Panc1 (cell line): ENCODE measurements at regions not wholly inside any gene's neighbourhood (a gene's known extent, or its start where the extent isn't known, plus 50 kb on each side); places are given as distances from the start of the nearest gene placed in this dataset.

Experiments used
- ATAC-seq: fragments of 200-7000 bp; cut with Tn5 transposase; 2 replicates; pipeline ENCODE4 v1.9.1; 2020; ENCODE audit warnings: mild to moderate bottlenecking, moderate library complexity
- BruUV-seq: library from RNA; stranded (reverse); fragments of 400-500 nt; replicated peaks from 2 replicates; lab custom pipeline; 2021; lab: Mats Ljungman, UMichigan
- CTCF ChIA-PET: fragments of 300-600 bp; sonication (Branson Sonifier 250); formaldehyde crosslinking; loops from one replicate; lab custom pipeline; 2022; ENCODE audit warnings: antibody characterized with exemption; lab: Charles Lee
- POLR2A ChIA-PET: fragments of 300-600 bp; sonication (Branson Sonifier 250); formaldehyde crosslinking; loops from one replicate; lab custom pipeline; 2022; ENCODE audit warnings: antibody characterized with exemption; lab: Charles Lee
- DNase-seq: peaks from one replicate; pipeline ENCODE4 v3.0.0-alpha.2; 2010; ENCODE audit warnings: low read depth, low spot score
- H3K27ac ChIP-seq: 2 replicates; pipeline ENCODE4 v1.5.1; 2011; ENCODE audit warnings: mild to moderate bottlenecking, low read length, inconsistent platforms
- H3K27me3 ChIP-seq: fragments of 200-500 bp; sonication (Bioruptor generic); 2 replicates; pipeline ENCODE4 v1.6.0; 2014; ENCODE audit warnings: low read length, inconsistent platforms; ENCODE audit not compliant: control insufficient read depth, insufficient read depth
- H3K36me3 ChIP-seq: fragments of 200-500 bp; sonication (Bioruptor generic); 2 replicates; pipeline ENCODE4 v1.5.1; 2014; ENCODE audit warnings: inconsistent platforms, mild to moderate bottlenecking, low read length, moderate library complexity; ENCODE audit not compliant: control insufficient read depth, insufficient read depth
- H3K4me1 ChIP-seq: 2 replicates; pipeline ENCODE4 v1.5.1; 2011; ENCODE audit warnings: inconsistent platforms, mild to moderate bottlenecking, low read length, moderate library complexity; ENCODE audit not compliant: control insufficient read depth, insufficient read depth
- H3K4me3 ChIP-seq, 2 experiments: 2 replicates each; pipeline ENCODE4 v1.5.1; 2011 to 2012; ENCODE audit warnings: low read depth in 2 of 2, low read length in 2 of 2, mild to moderate bottlenecking in 2 of 2, inconsistent platforms in 1 of 2, moderate library complexity in 1 of 2
- H3K9me3 ChIP-seq: fragments of 200-500 bp; sonication (Bioruptor generic); 2 replicates; pipeline ENCODE4 v1.5.1; 2014; ENCODE audit warnings: low read depth, mild to moderate bottlenecking, inconsistent platforms, low read length, moderate library complexity; ENCODE audit not compliant: control insufficient read depth, insufficient read depth
- POLR2AphosphoS5 ChIP-seq: IDR thresholded peaks from 2 replicates; pipeline ENCODE4 v1.6.1; 2012; ENCODE audit warnings: mild to moderate bottlenecking, low read depth, low read length, moderate library complexity
- SIN3A ChIP-seq: IDR thresholded peaks from 2 replicates; pipeline ENCODE4 v1.6.1; 2012; ENCODE audit warnings: low read depth, mild to moderate bottlenecking, low read length, moderate library complexity, borderline replicate concordance; ENCODE audit not compliant: insufficient read depth
- TCF7L2 ChIP-seq: IDR thresholded peaks from 2 replicates; pipeline ENCODE4 v1.6.1; 2011; ENCODE audit warnings: mild to moderate bottlenecking, low read depth, low read length, inconsistent platforms
- in situ Hi-C: cut with HindIII; loops from 2 replicates; pipeline ENCODE4 v1.10.0; 2016; ENCODE audit warnings: low sequenced_read_pairs, low pct_unique_long_range_greater_than_20kb
- intact Hi-C: fragments of 100-400 bp; cut with micrococcal nuclease; formaldehyde crosslinking; loops from one replicate; pipeline ENCODE4 v1.10.0; 2022; ENCODE audit not compliant: unreplicated experiment
- TF ChIP-seq, protein P1 (sequence below), 2 experiments: IDR thresholded peaks; 2 replicates each; pipeline ENCODE4 v1.6.1; 2011 to 2012; ENCODE audit warnings: low read depth in 2 of 2, control low read depth in 1 of 2, low read length in 1 of 2, mild to moderate bottlenecking in 1 of 2, moderate library complexity in 1 of 2; ENCODE audit not compliant: insufficient read depth in 1 of 2
- TF ChIP-seq, protein P2 (sequence below): fragments of 450-650 bp; IDR thresholded peaks from 2 replicates; pipeline ENCODE4 v1.5.1; 2017; ENCODE audit warnings: mild to moderate bottlenecking

DNA sequence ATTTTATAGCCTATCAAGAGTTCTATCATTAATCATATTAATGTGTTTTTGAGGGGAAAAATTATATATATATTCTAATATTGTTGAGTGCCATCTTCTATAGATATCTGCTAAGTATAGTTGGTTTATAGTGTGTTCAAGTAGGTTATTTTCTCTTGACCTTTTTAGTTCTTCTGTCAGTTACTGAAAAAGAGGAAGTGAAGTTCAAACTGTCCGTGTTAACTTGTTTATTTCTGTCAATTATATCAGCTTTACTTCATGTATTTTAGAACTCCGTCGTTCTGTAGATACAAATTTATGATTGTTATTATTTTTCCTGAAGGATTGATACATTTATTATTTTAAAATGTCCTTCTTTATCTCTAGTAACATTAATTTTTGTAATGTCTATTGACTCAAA lies 1209.1 kb downstream of the CDH12 start:
- Histone ChIP-seq H3K27me3 (no peaks in the 10 kb centered on the region), H3K9me3 (no peaks in the 10 kb centered on the region), H3K27ac (no peak overlapping the region), H3K4me1 (no peaks in the 10 kb centered on the region), H3K36me3 (no peaks in the 10 kb centered on the region), H3K4me3 (no peak overlapping the region)
- ChIA-PET POLR2A (no interaction called here), CTCF (no interaction called here)
- intact Hi-C loops, result no loop called here
- in situ Hi-C loops, result no loop called here
- TF ChIP-seq, protein P1, sequence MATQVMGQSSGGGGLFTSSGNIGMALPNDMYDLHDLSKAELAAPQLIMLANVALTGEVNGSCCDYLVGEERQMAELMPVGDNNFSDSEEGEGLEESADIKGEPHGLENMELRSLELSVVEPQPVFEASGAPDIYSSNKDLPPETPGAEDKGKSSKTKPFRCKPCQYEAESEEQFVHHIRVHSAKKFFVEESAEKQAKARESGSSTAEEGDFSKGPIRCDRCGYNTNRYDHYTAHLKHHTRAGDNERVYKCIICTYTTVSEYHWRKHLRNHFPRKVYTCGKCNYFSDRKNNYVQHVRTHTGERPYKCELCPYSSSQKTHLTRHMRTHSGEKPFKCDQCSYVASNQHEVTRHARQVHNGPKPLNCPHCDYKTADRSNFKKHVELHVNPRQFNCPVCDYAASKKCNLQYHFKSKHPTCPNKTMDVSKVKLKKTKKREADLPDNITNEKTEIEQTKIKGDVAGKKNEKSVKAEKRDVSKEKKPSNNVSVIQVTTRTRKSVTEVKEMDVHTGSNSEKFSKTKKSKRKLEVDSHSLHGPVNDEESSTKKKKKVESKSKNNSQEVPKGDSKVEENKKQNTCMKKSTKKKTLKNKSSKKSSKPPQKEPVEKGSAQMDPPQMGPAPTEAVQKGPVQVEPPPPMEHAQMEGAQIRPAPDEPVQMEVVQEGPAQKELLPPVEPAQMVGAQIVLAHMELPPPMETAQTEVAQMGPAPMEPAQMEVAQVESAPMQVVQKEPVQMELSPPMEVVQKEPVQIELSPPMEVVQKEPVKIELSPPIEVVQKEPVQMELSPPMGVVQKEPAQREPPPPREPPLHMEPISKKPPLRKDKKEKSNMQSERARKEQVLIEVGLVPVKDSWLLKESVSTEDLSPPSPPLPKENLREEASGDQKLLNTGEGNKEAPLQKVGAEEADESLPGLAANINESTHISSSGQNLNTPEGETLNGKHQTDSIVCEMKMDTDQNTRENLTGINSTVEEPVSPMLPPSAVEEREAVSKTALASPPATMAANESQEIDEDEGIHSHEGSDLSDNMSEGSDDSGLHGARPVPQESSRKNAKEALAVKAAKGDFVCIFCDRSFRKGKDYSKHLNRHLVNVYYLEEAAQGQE (IDR thresholded peaks at IDR 0.05; ENCODE audit: insufficient read depth in 1 of 2, low read depth in 2 of 2, low read length in 1 of 2), result no peak
- TF ChIP-seq POLR2AphosphoS5 (no peak), SIN3A (no peak), TCF7L2 (no peak)
- TF ChIP-seq, protein P2, sequence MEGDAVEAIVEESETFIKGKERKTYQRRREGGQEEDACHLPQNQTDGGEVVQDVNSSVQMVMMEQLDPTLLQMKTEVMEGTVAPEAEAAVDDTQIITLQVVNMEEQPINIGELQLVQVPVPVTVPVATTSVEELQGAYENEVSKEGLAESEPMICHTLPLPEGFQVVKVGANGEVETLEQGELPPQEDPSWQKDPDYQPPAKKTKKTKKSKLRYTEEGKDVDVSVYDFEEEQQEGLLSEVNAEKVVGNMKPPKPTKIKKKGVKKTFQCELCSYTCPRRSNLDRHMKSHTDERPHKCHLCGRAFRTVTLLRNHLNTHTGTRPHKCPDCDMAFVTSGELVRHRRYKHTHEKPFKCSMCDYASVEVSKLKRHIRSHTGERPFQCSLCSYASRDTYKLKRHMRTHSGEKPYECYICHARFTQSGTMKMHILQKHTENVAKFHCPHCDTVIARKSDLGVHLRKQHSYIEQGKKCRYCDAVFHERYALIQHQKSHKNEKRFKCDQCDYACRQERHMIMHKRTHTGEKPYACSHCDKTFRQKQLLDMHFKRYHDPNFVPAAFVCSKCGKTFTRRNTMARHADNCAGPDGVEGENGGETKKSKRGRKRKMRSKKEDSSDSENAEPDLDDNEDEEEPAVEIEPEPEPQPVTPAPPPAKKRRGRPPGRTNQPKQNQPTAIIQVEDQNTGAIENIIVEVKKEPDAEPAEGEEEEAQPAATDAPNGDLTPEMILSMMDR, result no peak
- ATAC-seq, result no peak
- DNase-seq, result no peak
- no TSS peak for BruUV-seq

DNA sequence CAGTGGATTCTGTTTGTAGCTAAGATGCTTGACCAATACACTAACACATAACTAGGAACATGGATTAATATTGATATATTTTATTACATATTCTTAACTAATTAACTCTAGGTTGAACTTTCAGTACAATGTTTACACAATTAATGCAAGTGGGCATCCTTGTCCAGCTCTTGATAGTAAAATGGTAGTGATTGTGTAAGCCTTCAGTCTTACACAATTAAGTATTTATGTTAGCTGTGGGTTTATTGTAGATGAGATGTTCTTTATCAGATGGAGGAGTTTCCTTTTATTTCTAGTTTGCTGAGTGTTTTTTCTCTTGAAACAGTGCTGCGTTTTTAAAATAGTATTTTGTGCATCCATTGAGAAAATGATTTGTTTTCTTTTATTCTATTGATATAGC lies 1210.8 kb downstream of the CDH12 start:
- H3K27ac ChIP-seq, result no peak overlapping the region
- H3K27me3 ChIP-seq, result no peaks in the 10 kb centered on the region
- no peak for DNase-seq
- ChIA-PET POLR2A (no interaction called here), CTCF (no interaction called here)
- TF ChIP-seq, protein P2, result no peak
- no peak for TF ChIP-seq POLR2AphosphoS5
- H3K4me3 ChIP-seq, result no peak overlapping the region
- no TSS peak for BruUV-seq
- intact Hi-C loops (no loop called here), in situ Hi-C loops (no loop called here)
- H3K36me3 ChIP-seq, result no peaks in the 10 kb centered on the region
- no peaks in the 10 kb centered on the region for H3K4me1 ChIP-seq
- ATAC-seq, result no peak
- H3K9me3 ChIP-seq, result no peaks in the 10 kb centered on the region

DNA sequence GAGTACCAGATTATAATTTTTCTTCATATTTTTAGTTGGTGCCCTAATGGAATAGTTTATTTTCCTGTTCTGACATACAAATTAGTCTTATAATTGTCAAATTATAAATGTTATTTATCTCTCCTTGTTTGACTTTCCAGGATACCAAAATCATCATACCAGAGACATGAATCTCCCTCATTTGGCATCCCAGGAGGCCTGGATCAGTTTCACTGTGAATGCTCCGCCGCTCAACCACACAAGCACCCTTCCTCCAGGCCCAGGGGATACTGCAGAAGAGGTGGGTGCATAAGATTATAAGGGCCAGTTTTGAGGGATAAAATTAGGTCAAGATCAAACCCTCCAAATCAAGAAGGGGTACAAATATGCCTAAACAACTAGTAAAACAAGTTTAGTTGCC lies 1229.3 kb downstream of the CDH12 start:
- Histone ChIP-seq H3K4me1 (no peaks in the 10 kb centered on the region), H3K27me3 (no peaks in the 10 kb centered on the region), H3K4me3 (no peak overlapping the region), H3K27ac (no peak overlapping the region), H3K9me3 (no peaks in the 10 kb centered on the region; the same call in 1 of the 2 replicates), H3K36me3 (no peaks in the 10 kb centered on the region)
- POLR2A ChIA-PET, result no interaction called here
- TF ChIP-seq, protein P2, result no peak
- TF ChIP-seq SIN3A (no peak), TCF7L2 (no peak), POLR2AphosphoS5 (no peak)
- TF ChIP-seq, protein P1 (IDR thresholded peaks at IDR 0.05; ENCODE audit: insufficient read depth in 1 of 2, low read depth in 2 of 2, low read length in 1 of 2), result no peak
- intact Hi-C loops (no loop called here), in situ Hi-C loops (no loop called here)
- DNase-seq (no peak), ATAC-seq (no peak)
- no TSS peak for BruUV-seq
- CTCF ChIA-PET, result no interaction called here
